GM12874 (cell line): ENCODE measurements at regions not wholly inside any gene's neighbourhood (a gene's known extent, or its start where the extent isn't known, plus 50 kb on each side); places are given as distances from the start of the nearest gene placed in this dataset.

ENCODE experiments used
- CTCF ChIP-seq: IDR thresholded peaks from 2 replicates; pipeline ENCODE4 v1.5.1; 2011; ENCODE audit warnings: low read depth, mild to moderate bottlenecking, control low read depth, low read length, moderate library complexity; ENCODE audit not compliant: insufficient read depth

- TF ChIP-seq CTCF, result no peak
These were observed 330.3 kb upstream of the CTNNB1 start for GRCh38 chr3:40869013-40869412.

GRCh38 chr3:40869939-40870338 lies 329.4 kb upstream of the CTNNB1 start:
- no peak for TF ChIP-seq CTCF

GRCh38 chr3:40871394-40871793 lies 327.9 kb upstream of the CTNNB1 start:
- no peak for TF ChIP-seq CTCF

GRCh38 chr3:40872258-40872920 lies 326.9 kb upstream of the CTNNB1 start:
- no peak for TF ChIP-seq CTCF

- no peak for TF ChIP-seq CTCF
These were observed 325.8 kb upstream of the CTNNB1 start for GRCh38 chr3:40873476-40873875.

- TF ChIP-seq CTCF, result no peak
These were observed 325.2 kb upstream of the CTNNB1 start for GRCh38 chr3:40873934-40874699.

- TF ChIP-seq CTCF, result no peak
These were observed 323.7 kb upstream of the CTNNB1 start for GRCh38 chr3:40875581-40875980.
